GM23338 (cell line): ENCODE measurements at regions not wholly inside any gene's neighbourhood (a gene's known extent, or its start where the extent isn't known, plus 50 kb on each side); places are given as distances from the start of the nearest gene placed in this dataset.

Experiments used
- CREB1 ChIP-seq: fragments of 250-450 bp; sonication (Bioruptor Pico); IDR thresholded peaks from 2 replicates; pipeline ENCODE4 v1.5.0; 2020; ENCODE audit warnings: low read depth, mild to moderate bottlenecking, moderate library complexity
- CTCF ChIP-seq, 2 experiments: fragments of 200-600 bp in 1 of 2; sonication (generic) in 1 of 2; conservative IDR thresholded peaks; 2 replicates each; pipeline versions ENCODE4 v1.5.1 to v1.6.1; 2016 to 2017; ENCODE audit warnings: antibody characterized with exemption in 2 of 2, low read depth in 2 of 2, mild to moderate bottlenecking in 2 of 2, moderate library complexity in 1 of 2
- EZH2 ChIP-seq: fragments of 200-600 bp; sonication (generic); IDR thresholded peaks from one replicate; pipeline ENCODE4 v1.8.0; 2017; ENCODE audit warnings: antibody characterized with exemption, mild to moderate bottlenecking, low read depth; ENCODE audit not compliant: unreplicated experiment
- EZH2phosphoT487 ChIP-seq: fragments of 200-600 bp; sonication (generic); IDR thresholded peaks from one replicate; pipeline ENCODE4 v1.8.1; 2018; ENCODE audit warnings: antibody characterized with exemption; ENCODE audit not compliant: unreplicated experiment
- JUNB ChIP-seq: IDR thresholded peaks from one replicate; pipeline ENCODE4 v1.6.1; 2016; ENCODE audit warnings: antibody characterized with exemption; ENCODE audit not compliant: unreplicated experiment
- POLR2AphosphoS5 ChIP-seq: IDR thresholded peaks from 2 replicates; pipeline ENCODE4 v1.6.1; 2016; ENCODE audit warnings: antibody characterized with exemption, low read depth
- ZNF114 ChIP-seq: fragments of 250-450 bp; sonication (Bioruptor Pico); IDR thresholded peaks from 2 replicates; pipeline ENCODE4 v1.5.0; 2020; ENCODE audit warnings: mild to moderate bottlenecking, moderate library complexity

- no peak for TF ChIP-seq CTCF (conservative IDR thresholded peaks at IDR 0.05; ENCODE audit: low read depth in 2 of 2)
- TF ChIP-seq POLR2AphosphoS5: no peak
- no peak for TF ChIP-seq EZH2phosphoT487
- TF ChIP-seq ZNF114 (CRISPR knock-in tag): no peak
- no peak for TF ChIP-seq JUNB
- no peak for TF ChIP-seq EZH2
- TF ChIP-seq CREB1: no peak
Observed at GRCh38 chr10:78655979-78656378, 412.8 kb upstream of the ZMIZ1 start.
